Esophagus squamous epithelium (tissue), 5 donors: ENCODE measurements at regions not wholly inside any gene's neighbourhood (a gene's known extent, or its start where the extent isn't known, plus 50 kb on each side); places are given as distances from the start of the nearest gene placed in this dataset.
"Not testable (repeated sequence)": the region's sequence is repeated elsewhere in the genome, so short reads cannot be mapped to it uniquely, and the experiment has no call there.

ENCODE experiments used
- DNase-seq: peaks from one replicate; lab custom pipeline; 2025; lab: John Stamatoyannopoulos, UW
- H3K27ac ChIP-seq, 4 donors: fragments of 200-600 bp; sonication (generic); one replicate each; pipeline ENCODE4 v1.5.1; 2016 to 2019; ENCODE audit warnings: mild to moderate bottlenecking in 1 of 4
- H3K27me3 ChIP-seq, 4 donors: fragments of 200-600 bp; sonication (generic); 1 replicate in 3 of 4; 2 replicates in 1 of 4; pipeline versions ENCODE4 v1.5.1 to v1.6.0; 2017 to 2021; ENCODE audit warnings: antibody characterized with exemption in 1 of 4
- H3K36me3 ChIP-seq, 3 donors: fragments of 200-600 bp; sonication (generic); one replicate each; pipeline ENCODE4 v1.5.1; 2016 to 2019
- H3K4me1 ChIP-seq, 3 donors: fragments of 200-600 bp; sonication (generic); one replicate each; pipeline ENCODE4 v1.5.1; 2017 to 2019
- H3K4me3 ChIP-seq, 4 donors: fragments of 200-600 bp; sonication (generic); 1 replicate in 3 of 4; 2 replicates in 1 of 4; pipeline ENCODE4 v1.5.1; 2016 to 2019; ENCODE audit warnings: mild to moderate bottlenecking in 2 of 4, moderate library complexity in 1 of 4
- H3K9me3 ChIP-seq, 3 donors: fragments of 200-600 bp; sonication (generic); one replicate each; pipeline ENCODE4 v1.5.1; 2016 to 2019
- CTCF ChIP-seq, 6 experiments: fragments of 450-650 bp in 4 of 6; fragments of 200-600 bp in 2 of 6; sonication (generic) in 2 of 6; IDR thresholded peaks; one replicate each; pipeline ENCODE4 v1.5.1; 2016 to 2019; ENCODE audit warnings: antibody characterized with exemption in 6 of 6, mild to moderate bottlenecking in 4 of 6, moderate library complexity in 4 of 6
- POLR2A ChIP-seq, 4 donors: fragments of 450-650 bp; IDR thresholded peaks; one replicate each; pipeline ENCODE4 v1.6.1; 2017; ENCODE audit warnings: antibody characterized with exemption in 4 of 4, mild to moderate bottlenecking in 4 of 4, moderate library complexity in 3 of 4
- WGBS, 2 donors: methylation state at CpG; one replicate each; pipeline ENCODE4 v1.1.5; 2018; 5-methylcytosine and 5-hydroxymethylcytosine counted together
- intact Hi-C: fragments of 100-400 bp; cut with DNase I; formaldehyde crosslinking; loops from one replicate; pipeline ENCODE4 v1.15.0; 2022
- donor health status: DM: yes; HTN: yes; CAD: no.

GRCh38 chr5:124537107-124537506 lies 209.3 kb downstream of the ZNF608 start:
- Histone ChIP-seq H3K4me1 (no peaks in the 10 kb centered on the region), H3K27me3 (no peaks in the 10 kb centered on the region), H3K4me3 (no peak overlapping the region), H3K27ac (peak overlapping the region in 3 of 4 donors; percentile 13 to 55 (median 50)), H3K36me3 (no peaks in the 10 kb centered on the region), H3K9me3 (no peaks in the 10 kb centered on the region)
- no peak for DNase-seq
- WGBS, 2 donors = 83 to 100% methylated on average over 2 to 5 of the region's 5 CpGs
- TF ChIP-seq CTCF (IDR thresholded peaks at IDR 0.05) (no peak), POLR2A (IDR thresholded peaks at IDR 0.05) (no peak)
- intact Hi-C loops = no loop called here

- Histone ChIP-seq H3K27me3 (no peaks in the 10 kb centered on the region), H3K36me3 (no peaks in the 10 kb centered on the region), H3K4me3 (no peak overlapping the region), H3K9me3 (no peaks in the 10 kb centered on the region), H3K4me1 (no peaks in the 10 kb centered on the region), H3K27ac (peak overlapping the region in 3 of 4 donors; percentile 13 to 55 (median 47))
- intact Hi-C loops = no loop called here
- DNase-seq = no peak
- TF ChIP-seq POLR2A (IDR thresholded peaks at IDR 0.05) (no peak), CTCF (IDR thresholded peaks at IDR 0.05) (no peak)
- 69 to 75% methylated on average over 4 of the region's 4 CpGs for WGBS, 2 donors
Observed at GRCh38 chr5:124536333-124536732, 210.1 kb downstream of the ZNF608 start.

GRCh38 chr5:124530916-124531315 lies 215.5 kb downstream of the ZNF608 start:
- WGBS, 2 donors = 96 to 100% methylated on average over 1 of the region's 1 CpG
- Histone ChIP-seq H3K9me3 (no peaks in the 10 kb centered on the region), H3K4me1 (no peaks in the 10 kb centered on the region), H3K27me3 (no peaks in the 10 kb centered on the region), H3K27ac (no peak overlapping the region), H3K4me3 (no peak overlapping the region), H3K36me3 (no peaks in the 10 kb centered on the region)
- DNase-seq = no peak
- TF ChIP-seq CTCF (IDR thresholded peaks at IDR 0.05) = no peak
- TF ChIP-seq POLR2A (IDR thresholded peaks at IDR 0.05) = no peak
- intact Hi-C loops = no loop called here

- no peak for TF ChIP-seq POLR2A (IDR thresholded peaks at IDR 0.05)
- TF ChIP-seq CTCF (IDR thresholded peaks at IDR 0.05) = no peak
- Histone ChIP-seq H3K4me1 (no peaks in the 10 kb centered on the region), H3K9me3 (no peaks in the 10 kb centered on the region), H3K27ac (no peak overlapping the region), H3K27me3 (no peaks in the 10 kb centered on the region), H3K4me3 (no peak overlapping the region), H3K36me3 (no peaks in the 10 kb centered on the region)
- WGBS, 2 donors = 100% methylated on average over 2 of the region's 2 CpGs
- DNase-seq = no peak
- intact Hi-C loops = no loop called here
Observed at GRCh38 chr5:124528838-124529237, 217.6 kb downstream of the ZNF608 start.

- no peaks in the 10 kb centered on the region for H3K4me1 ChIP-seq
- no peaks in the 10 kb centered on the region for H3K9me3 ChIP-seq
- 64 to 65% methylated on average over 8 of the region's 8 CpGs for WGBS, 2 donors
- TF ChIP-seq POLR2A (IDR thresholded peaks at IDR 0.05) (no peak), CTCF (IDR thresholded peaks at IDR 0.05) (no peak)
- H3K27ac ChIP-seq = no peak overlapping the region
- no peak overlapping the region for H3K4me3 ChIP-seq
- no peaks in the 10 kb centered on the region for H3K27me3 ChIP-seq
- no peak for DNase-seq
- intact Hi-C loops = no loop called here
- no peaks in the 10 kb centered on the region for H3K36me3 ChIP-seq
Observed at GRCh38 chr5:124527220-124527991, 219.0 kb downstream of the ZNF608 start.

- WGBS, 2 donors = 95 to 100% methylated on average over 1 to 2 of the region's 4 CpGs
- not testable (repeated sequence) for H3K27ac ChIP-seq
Observed at GRCh38 chr5:124526079-124526478, 220.4 kb downstream of the ZNF608 start.

More at GRCh38 chr5:124526079-124526478, 220.4 kb downstream of the ZNF608 start:
- H3K4me1 ChIP-seq, H3K4me3 ChIP-seq, intact Hi-C loops, H3K36me3 ChIP-seq, DNase-seq, H3K9me3 ChIP-seq, H3K27me3 ChIP-seq: not testable (repeated sequence)
